ENCODE measurements at regions not wholly inside any gene's neighbourhood (a gene's known extent, or its start where the extent isn't known, plus 50 kb on each side); places are given as distances from the start of the nearest gene placed in this dataset.

GRCh38 chr2:16130541-16130880 lies 190.2 kb downstream of the MYCN start:
- TF ChIP-seq CTCF (IDR thresholded peaks at IDR 0.05; ENCODE audit: insufficient read depth, low read length, poor library complexity, severe bottlenecking) (no peak), EZH2phosphoT487 (conservative IDR thresholded peaks at IDR 0.05; ENCODE audit: low read length) (no peak)
